GM21526 (cell line): ENCODE measurements at regions not wholly inside any gene's neighbourhood (a gene's known extent, or its start where the extent isn't known, plus 50 kb on each side); places are given as distances from the start of the nearest gene placed in this dataset.

Experiments used
- ATAC-seq: cut with Tn5 transposase; IDR thresholded peaks from one replicate; pipeline ENCODE4 v1.9.1; 2021; ENCODE audit warnings: moderate library complexity; ENCODE audit not compliant: unreplicated experiment, low FRiP score

- no peak for ATAC-seq
Observed at GRCh38 chr5:4533457-4534105, 606.5 kb upstream of the ADAMTS16 start.

GRCh38 chr5:4537489-4537888, 602.6 kb upstream of the ADAMTS16 start:
- ATAC-seq = no peak

- no peak for ATAC-seq
Observed at GRCh38 chr5:4540375-4541173, 599.6 kb upstream of the ADAMTS16 start.

- ATAC-seq = no peak
Observed at GRCh38 chr5:4541334-4541733, 598.8 kb upstream of the ADAMTS16 start.

- no peak for ATAC-seq
Observed at GRCh38 chr5:4542145-4542778, 597.9 kb upstream of the ADAMTS16 start.

GRCh38 chr5:4544049-4544670, 596.0 kb upstream of the ADAMTS16 start:
- ATAC-seq = no peak

GRCh38 chr5:4547547-4547946, 592.6 kb upstream of the ADAMTS16 start:
- no peak for ATAC-seq

- no peak for ATAC-seq
Observed at GRCh38 chr5:4548341-4548740, 591.8 kb upstream of the ADAMTS16 start.

- no peak for ATAC-seq
Observed at GRCh38 chr5:4549351-4549750, 590.8 kb upstream of the ADAMTS16 start.

- no peak for ATAC-seq
Observed at GRCh38 chr5:4551034-4551433, 589.1 kb upstream of the ADAMTS16 start.

GRCh38 chr5:4553130-4553529, 587.0 kb upstream of the ADAMTS16 start:
- no peak for ATAC-seq

- ATAC-seq = no peak
Observed at GRCh38 chr5:4553978-4554377, 586.2 kb upstream of the ADAMTS16 start.

GRCh38 chr5:4555725-4556285, 584.3 kb upstream of the ADAMTS16 start:
- ATAC-seq = no peak

- no peak for ATAC-seq
Observed at GRCh38 chr5:4561403-4561802, 578.7 kb upstream of the ADAMTS16 start.

- ATAC-seq = no peak
Observed at GRCh38 chr5:4563400-4563799, 576.7 kb upstream of the ADAMTS16 start.

GRCh38 chr5:4570047-4570995, 569.8 kb upstream of the ADAMTS16 start:
- no peak for ATAC-seq

- no peak for ATAC-seq
Observed at GRCh38 chr5:4571248-4571948, 568.7 kb upstream of the ADAMTS16 start.

GRCh38 chr5:4572311-4573100, 567.6 kb upstream of the ADAMTS16 start:
- no peak for ATAC-seq
